Hematopoietic multipotent progenitor cell treated with erythropoietin and hydrocortisone succinate and interleukin-3 and kit ligand, for 4 days (in vitro differentiated cells): ENCODE measurements at regions not wholly inside any gene's neighbourhood (a gene's known extent, or its start where the extent isn't known, plus 50 kb on each side); places are given as distances from the start of the nearest gene placed in this dataset.

Source experiments
- DNase-seq: peaks from one replicate; pipeline ENCODE4 v3.0.0-alpha.2; 2015

DNA sequence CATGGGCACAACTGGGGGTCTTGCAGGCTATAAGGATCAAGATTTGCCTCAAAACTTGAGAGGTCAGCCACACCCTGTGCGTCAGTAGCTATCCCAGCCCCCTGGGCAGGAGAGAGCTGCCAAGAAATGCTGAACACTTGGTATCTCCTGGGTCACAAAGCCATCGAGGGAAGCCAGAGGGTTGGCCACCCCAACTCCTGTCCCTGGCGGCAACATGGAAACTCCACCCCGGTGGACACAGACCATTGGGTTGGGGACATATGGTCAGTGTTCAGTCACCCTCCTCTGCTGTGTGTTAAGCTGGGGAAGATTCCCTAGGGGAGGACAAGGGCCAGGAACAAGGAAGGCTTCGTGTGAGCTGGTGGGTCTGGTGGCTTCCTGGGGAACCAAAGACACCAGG is 140.6 kb downstream of the C5orf15 start:
- DNase-seq = no peak

DNA sequence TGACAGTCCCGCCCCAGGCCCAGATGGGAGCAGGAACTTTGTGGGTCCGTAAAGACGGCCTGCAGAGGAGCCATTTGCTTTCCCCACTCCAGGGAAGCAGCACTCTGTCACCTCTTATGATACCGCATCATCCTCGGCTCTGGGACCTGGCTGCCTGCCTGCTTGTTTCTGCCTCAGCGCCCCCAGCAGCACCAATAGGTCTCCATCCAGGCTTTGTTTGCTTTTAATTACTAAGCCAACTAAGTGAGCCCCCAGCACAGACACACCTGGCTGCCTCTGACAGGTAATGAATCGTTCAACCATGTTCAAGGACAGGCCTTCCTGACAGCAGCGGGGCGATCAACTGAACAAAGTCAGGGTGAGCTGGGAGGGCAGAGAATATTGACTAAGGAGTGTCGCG is 141.4 kb downstream of the C5orf15 start:
- no peak for DNase-seq

DNA sequence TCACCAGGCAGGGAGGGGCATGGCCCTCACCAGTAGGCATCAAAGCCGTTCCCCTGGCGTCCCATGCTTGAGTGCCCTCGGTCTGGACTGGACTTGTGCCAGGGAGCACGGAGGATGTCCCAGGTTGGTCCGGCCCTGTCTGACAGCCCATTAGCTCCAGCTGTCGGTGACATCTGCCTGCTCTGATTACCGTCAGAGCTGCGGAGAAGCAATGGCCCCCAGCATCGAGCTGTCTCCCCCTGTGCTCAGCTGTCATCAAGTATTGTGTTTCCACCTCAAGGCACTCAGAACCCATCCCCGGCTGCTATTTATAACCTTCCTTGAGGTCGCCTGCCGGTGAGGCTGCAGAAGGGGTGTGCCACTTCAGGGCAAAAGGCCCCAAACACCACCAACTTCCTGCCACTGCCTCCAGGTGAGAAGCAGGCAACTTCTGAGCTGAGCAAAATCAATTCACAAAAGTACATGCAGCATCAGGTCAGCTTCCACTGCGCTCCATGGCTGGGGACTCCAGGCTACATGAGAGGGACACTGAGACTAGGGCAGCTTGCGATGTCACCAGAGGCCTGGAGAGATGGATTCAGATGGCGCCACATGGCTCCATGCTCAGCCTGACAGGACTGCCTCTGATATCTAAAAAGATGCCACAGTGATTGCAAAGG is 142.7 kb downstream of the C5orf15 start:
- DNase-seq = no peak

DNA sequence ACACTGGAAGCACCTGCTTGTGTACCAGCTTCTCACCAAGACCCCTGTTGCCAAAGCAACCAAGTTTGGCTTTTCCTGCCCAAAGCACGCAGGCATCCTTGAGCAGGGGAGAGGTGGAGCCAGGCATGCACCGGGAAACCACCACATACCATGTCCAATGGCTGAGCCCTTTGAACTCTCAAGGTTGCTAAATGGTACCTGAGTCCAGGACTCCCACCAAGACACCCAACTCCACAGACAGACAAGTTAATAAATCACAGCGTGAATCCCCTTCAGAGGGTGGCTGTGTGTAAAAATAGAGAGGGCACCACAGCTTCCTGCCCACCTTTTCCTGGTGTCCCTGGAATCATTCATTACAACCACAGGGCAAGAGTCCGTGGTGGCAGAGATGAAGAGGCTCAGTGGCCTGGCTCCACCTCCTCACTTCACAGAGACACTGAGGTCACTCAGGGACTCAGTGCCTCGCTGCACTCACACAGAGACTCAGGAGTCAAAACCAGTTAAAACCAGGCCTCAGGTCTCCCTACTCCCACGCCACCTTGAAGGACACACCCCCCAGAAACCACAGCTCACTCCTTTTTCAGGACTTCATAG is 143.7 kb downstream of the C5orf15 start:
- DNase-seq = no peak

DNA sequence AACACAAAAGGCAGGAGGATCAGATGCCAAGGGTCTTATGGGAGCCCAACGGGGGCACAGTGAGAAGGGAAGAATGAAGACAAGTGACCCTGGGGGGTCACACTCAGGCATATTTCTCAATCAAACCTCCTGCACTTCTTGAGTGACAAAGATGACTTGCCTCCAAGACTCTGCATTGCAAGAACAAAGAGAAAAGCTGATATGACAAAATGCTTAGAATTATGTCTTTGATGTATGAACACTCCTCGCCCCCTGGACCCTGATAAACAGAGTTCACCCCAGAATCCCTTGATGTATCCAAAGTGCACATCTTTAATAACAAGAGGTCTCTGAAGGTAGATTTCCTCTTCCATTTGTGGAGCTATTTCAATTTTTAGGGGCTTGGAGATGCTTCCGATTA is 146.5 kb downstream of the C5orf15 start:
- no peak for DNase-seq

DNA sequence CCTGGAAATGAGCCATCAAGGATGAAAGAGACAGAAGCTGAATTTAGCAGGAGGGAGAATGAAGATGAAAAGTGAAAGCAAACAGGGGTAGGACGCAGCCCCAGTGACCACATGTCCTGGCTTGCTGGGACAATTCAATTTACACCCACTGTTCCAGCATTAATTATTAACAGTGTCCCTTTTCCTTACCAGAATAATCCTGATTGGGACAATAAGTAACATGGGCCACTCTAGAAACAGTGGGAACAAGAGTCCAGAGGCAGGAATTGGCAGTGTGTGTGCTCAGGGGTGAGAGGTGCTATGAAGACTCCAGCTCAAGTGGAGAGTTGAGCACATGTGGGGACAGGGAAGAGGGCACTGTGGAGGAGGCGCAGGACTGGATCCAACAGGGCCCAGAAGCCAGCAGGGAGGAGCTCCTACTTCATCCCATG is 147.1 kb downstream of the C5orf15 start:
- no peak for DNase-seq

DNA sequence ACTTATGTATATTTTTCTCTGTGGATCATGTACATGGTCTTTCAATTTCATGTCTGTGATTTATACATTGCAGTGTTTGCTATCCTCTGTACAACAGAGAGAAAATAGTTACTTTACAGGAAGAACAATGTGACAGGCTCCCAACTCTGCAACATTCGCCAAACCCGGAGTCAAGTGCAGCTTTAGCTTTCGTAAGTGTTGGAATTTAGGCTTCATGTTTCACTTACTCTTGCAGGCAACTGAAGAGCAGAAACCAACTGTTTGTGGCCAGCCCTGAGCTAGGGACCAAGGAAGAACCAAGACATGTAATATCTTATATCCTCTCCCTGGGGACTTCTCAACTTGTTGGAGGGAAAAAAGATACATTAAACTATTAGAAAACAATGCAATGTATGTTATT is 147.9 kb downstream of the C5orf15 start:
- no peak for DNase-seq

DNA sequence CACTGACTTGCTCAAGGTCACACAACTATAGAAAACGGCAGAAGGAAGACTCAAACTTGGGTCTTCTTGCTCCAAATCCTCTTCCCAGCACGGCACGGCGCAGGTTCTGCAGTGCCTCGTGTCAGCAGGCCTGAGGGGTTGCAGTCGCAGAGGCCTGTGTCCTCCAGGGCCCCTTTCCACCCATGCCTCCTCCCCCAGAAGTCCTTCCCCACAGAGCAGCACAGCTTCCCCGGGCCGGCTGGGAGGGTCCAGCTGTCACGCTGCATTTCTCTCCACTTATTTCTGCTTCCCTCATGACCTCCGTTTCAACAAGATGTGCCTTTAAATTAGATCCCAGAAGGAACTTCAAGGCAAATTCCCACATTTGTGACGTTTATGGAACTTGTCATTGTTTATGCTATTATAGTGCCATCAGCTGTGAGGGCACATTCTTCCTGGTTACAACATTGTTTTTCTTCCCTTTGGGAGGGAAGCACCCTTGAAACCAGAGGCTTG is 148.4 kb downstream of the C5orf15 start:
- no peak for DNase-seq

- no peak for DNase-seq
Measured at GRCh38 chr5:133818869-133819600, 149.4 kb downstream of the C5orf15 start.

GRCh38 chr5:133818031-133818431 is 150.4 kb downstream of the C5orf15 start:
- DNase-seq = no peak

- DNase-seq = no peak
Measured at GRCh38 chr5:133817456-133817855, 151.0 kb downstream of the C5orf15 start.

- DNase-seq = no peak
Measured at GRCh38 chr5:133816791-133817190, 151.6 kb downstream of the C5orf15 start.

DNA sequence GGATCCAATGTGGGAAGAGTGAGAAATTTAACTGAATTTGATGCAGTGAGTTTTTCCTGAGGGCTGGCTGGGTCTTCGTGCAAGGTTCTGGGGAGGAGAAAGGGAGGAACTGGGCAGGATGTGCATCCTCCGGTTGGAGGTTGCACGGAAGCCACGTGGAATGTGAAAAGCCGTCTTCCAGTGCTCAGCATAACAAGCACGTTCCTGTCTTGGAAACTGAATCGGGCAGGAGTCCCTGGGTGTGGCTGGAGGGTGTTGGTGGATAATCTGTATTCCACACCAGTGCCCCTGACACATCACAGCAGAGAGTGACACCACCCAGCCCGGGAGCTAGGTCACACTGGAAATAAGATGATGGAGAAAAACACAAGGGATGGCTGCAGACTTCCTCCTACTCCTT is 154.3 kb downstream of the C5orf15 start:
- no peak for DNase-seq

- no peak for DNase-seq
Measured at GRCh38 chr5:133811168-133811567, 157.3 kb downstream of the C5orf15 start.

GRCh38 chr5:133809801-133810200 is 158.6 kb downstream of the C5orf15 start:
- DNase-seq = no peak

GRCh38 chr5:133807348-133807747 is 161.1 kb downstream of the C5orf15 start:
- DNase-seq = no peak

GRCh38 chr5:133806847-133807246 is 161.6 kb downstream of the C5orf15 start:
- DNase-seq = no peak

DNA sequence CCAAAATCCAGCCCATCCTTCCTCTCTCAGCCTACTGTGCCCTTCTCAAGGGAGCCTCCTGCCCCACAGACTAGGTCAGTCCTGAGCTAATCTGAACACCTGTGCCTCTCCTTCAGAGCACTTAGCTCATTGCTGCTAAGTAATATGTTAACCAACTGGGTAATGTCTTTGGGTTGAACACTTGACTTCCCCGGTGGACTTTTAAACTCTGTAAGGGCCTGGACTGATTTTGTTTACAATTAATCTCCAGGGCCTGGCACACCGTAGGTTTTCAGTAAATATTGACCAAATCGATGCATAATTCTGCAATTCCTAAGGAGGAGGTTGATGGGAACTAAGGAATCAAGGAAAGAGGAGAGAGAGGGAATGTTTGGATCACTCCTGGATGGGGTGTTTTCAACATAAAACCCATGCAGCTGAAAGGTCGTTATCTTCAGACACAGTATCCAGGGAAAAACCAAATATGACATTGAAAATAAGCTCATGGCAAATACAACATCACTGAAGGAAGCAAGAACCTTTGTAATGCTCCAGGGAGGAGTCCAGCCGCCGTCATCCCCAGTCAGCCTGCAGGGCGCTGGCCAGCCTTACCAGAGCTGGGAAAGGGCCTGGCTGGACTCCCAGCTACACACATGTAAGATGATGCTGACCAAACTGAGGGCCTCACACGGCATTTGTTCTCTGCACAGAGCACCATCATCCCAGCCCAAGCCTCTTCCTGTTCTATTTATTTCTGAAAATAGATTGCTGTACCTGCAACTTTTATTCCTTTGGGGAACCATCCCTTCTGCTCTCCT is 166.3 kb downstream of the C5orf15 start:
- no peak for DNase-seq

DNA sequence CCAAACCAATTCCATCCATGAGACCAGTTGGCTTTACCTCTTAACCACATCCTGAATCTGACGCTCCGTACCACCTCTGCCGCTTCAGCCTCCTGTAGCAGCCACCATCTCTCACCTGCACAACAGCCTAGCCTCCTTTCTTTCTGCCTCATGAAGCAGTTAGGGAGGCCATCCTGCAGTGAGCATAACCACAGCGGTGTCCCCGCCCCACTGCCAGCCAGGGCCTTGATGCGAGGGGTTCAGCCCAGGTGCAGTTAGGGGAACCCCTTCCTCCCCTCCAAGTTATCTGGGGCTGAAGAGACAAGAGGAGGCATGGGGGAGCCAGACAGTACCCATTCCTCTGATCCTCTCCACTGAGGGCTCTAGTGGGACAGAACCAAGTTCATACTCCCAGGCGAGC is 167.0 kb downstream of the C5orf15 start:
- DNase-seq = no peak

DNA sequence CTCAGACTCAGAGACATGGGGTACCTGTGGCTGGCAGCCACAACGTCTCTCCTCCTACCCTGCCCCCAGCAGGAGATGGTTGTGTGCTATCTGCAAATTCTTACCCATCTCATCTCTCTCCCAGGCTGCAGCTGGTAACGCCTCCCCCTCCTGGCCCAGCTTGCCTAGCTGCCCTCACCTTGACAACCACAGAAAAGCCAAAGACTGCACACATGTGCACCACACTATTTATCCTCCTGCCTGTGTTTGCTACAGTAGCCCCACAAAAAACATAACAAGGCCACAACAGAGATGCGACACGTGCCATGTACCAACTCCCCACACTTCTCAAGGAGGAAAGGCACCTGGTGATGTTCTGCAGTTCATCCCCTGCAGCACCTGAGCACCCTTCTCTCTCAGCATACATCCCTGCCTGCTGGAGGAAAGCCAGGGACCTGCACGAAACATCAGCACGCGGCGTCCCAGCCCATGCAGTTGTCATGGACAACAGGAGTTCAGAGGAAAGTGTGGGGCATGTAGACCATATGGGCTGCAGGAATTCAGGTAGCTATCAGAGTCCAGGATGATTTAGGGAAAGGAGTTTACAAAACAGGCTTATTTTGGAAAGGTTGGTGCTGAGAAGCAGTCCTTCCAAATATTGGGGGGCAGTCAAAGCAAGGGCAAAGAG is 168.7 kb downstream of the C5orf15 start:
- no peak for DNase-seq

- no peak for DNase-seq
Measured at GRCh38 chr5:133797167-133797566, 171.3 kb downstream of the C5orf15 start.

DNA sequence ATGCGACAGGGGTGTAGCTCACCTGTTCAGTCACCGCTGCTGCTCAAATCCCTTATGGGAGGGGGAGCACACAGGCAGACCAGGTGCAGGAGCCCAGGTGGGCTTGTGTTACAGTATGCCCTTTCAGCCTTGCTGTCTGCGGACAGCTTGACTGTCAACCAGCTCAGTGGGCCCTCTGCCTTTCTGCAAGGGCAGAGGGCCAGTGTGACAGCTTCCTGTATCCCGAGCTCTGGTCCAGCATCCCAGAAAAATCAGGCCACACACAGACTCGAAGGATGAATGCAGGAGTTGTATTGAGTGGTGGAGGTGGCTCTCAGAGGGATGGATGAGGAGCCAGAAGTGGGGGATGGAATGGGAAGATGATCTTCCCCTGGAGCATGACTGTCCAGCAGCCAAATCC is 172.2 kb downstream of the C5orf15 start:
- DNase-seq = no peak
